Motor neuron (in vitro differentiated cells): ENCODE measurements at regions not wholly inside any gene's neighbourhood (a gene's known extent, or its start where the extent isn't known, plus 50 kb on each side); places are given as distances from the start of the nearest gene placed in this dataset.
A peak's percentile ranks its signal among the peaks of the same experiment; 100 is the strongest.
"Not testable (repeated sequence)": the region's sequence is repeated elsewhere in the genome, so short reads cannot be mapped to it uniquely, and the experiment has no call there.

Experiments used
- ATAC-seq, 8 experiments: fragments of 200-7000 bp; cut with Tn5 transposase; replicated peaks in 6 of 8; 2 replicates each; pipeline ENCODE4 v1.8.0; 2021; ENCODE audit warnings: mild to moderate bottlenecking in 8 of 8, moderate library complexity in 8 of 8
- H3K27ac ChIP-seq, 2 donors: fragments of 250-450 bp; sonication (Bioruptor Pico); 2 replicates each; pipeline ENCODE4 v1.9.0; 2021; ENCODE audit warnings: antibody characterized with exemption in 2 of 2, mild to moderate bottlenecking in 2 of 2, moderate library complexity in 1 of 2
- H3K4me1 ChIP-seq, 2 donors: fragments of 250-450 bp; sonication (Bioruptor Pico); replicated peaks in 1 of 2; 2 replicates each; pipeline ENCODE4 v1.6.1; 2021; ENCODE audit warnings: antibody characterized with exemption in 2 of 2, mild to moderate bottlenecking in 2 of 2, moderate library complexity in 1 of 2
- H3K4me3 ChIP-seq, 5 donors: fragments of 250-450 bp; sonication (Bioruptor Pico); 2 replicates each; pipeline ENCODE4 v1.9.0; 2021; ENCODE audit warnings: antibody characterized with exemption in 5 of 5, mild to moderate bottlenecking in 5 of 5, moderate library complexity in 4 of 5
- WGBS, 10 experiments: fragments of 450-650 bp; shearing (Covaris generic); methylation state at CpG; one replicate each; pipeline ENCODE4 v1.0.0; 2022; 5-methylcytosine and 5-hydroxymethylcytosine counted together
- in situ Hi-C, 9 experiments: fragments of 400-800 bp; cut with MboI; loops; one replicate each; pipeline ENCODE4 v1.15.0; 2021; ENCODE audit warnings: low sequenced_read_pairs in 9 of 9, low pct_unique_long_range_greater_than_20kb in 2 of 9; ENCODE audit not compliant: unreplicated experiment in 9 of 9

GRCh38 chr4:127007305-127007704 lies 625.5 kb upstream of the INTU start:
- WGBS, 10 experiments, result 46 to 100% (median 91%) methylated on average over 1 to 3 of the region's 3 CpGs; no CpG with 5 or more reads in 1 of the 10 experiments
- Histone ChIP-seq H3K4me1 (no peaks in the 10 kb centered on the region), H3K4me3 (no peak overlapping the region), H3K27ac (no peak overlapping the region)
- no peak for ATAC-seq
- in situ Hi-C loops, result no loop called here

DNA sequence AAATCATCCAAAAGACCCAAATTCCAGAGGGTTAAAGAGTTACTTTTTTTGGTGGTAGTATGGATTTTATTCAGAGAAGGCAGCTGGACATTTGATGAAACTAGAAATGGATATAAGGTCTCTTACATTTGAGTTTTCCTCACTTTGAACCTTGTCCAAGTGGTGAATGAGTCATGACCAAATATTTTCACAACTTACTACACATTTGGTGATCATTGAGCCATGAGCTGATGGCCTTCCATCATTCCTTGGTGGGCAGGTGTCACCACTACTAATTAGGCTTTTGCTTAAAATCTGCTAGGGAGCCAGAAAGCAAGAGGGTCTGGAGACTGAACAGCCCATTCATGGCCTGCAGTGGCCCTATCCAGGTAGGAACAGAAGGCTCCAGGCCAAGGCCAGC lies 620.2 kb upstream of the INTU start:
- in situ Hi-C loops, result no loop called here
- Histone ChIP-seq H3K27ac (no peak overlapping the region), H3K4me1 (peaks cover 0 to 4% of the 10 kb centered on the region in 2 donors), H3K4me3 (no peak overlapping the region)
- peak in 1 of 8 experiments; percentile 52 for ATAC-seq

DNA sequence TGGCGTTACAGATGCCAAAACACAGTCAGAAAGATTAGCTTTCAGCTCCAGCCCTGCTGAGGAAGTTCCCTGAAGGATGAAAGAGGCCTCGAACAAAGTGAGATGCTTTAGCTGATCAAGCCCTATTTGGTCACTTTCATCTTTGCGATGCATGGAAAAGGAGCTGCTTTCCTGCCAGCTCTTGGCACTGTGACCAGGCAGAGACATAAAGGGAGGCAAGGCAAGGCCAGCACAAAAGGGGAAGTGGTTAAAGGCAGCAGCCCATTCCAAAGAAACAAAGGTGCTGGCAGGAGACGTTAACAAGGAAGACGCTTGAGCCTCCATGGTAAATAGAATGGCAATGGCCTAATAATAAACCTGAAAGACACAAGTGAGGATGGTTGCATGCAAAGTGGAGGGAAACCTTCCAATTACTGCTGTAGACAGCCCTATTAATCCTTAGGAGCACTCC lies 617.1 kb upstream of the INTU start:
- H3K4me1 ChIP-seq, result peaks cover 0 to 4% of the 10 kb centered on the region in 2 donors
- H3K27ac ChIP-seq, result no peak overlapping the region
- in situ Hi-C loops, result no loop called here
- 17 to 92% (median 55%) methylated on average over 1 to 5 of the region's 5 CpGs; no CpG with 5 or more reads in 1 of the 10 experiments for WGBS, 10 experiments
- H3K4me3 ChIP-seq, result no peak overlapping the region
- peak in 3 of 8 experiments; percentile 29 to 71 (median 43) for ATAC-seq

DNA sequence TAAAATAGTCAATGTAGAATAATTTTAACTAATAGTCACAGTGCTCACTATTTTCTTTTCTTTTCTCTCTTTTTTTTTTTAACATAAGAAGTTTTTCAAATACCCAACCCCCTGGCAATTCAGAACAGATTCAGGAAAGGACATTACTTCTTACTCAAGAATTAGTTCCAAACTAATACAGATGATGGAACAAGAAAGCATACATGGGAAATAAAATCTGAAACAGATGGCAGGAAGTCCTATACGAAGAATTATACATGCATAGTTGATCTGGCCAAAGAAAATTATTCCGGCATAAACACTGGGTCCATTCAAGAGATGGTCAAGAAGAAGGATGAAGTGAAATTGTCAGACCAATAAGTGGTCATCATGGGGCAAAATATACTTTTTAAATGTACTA lies 614.4 kb upstream of the INTU start:
- WGBS, 10 experiments, result 25 to 100% (median 72%) methylated on average over 1 to 2 of the region's 2 CpGs; no CpG with 5 or more reads in 1 of the 10 experiments
- ATAC-seq, result no peak
- H3K4me3 ChIP-seq, result no peak overlapping the region
- H3K27ac ChIP-seq, result no peak overlapping the region
- in situ Hi-C loops, result no loop called here
- peaks cover 0 to 4% of the 10 kb centered on the region in 2 donors for H3K4me1 ChIP-seq

DNA sequence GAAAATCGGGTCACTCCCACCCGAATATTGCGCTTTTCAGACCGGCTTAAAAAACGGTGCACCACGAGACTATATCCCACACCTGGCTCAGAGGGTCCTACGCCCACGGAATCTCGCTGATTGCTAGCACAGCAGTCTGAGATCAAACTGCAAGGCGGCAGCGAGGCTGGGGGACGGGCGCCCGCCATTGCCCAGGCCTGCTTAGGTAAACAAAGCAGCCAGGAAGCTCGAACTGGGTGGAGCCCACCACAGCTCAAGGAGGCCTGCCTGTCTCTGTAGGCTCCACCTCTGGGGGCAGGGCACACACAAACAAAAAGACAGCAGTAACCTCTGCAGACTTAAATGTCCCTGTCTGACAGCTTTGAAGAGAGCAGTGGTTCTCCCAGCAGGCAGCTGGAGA lies 611.9 kb upstream of the INTU start:
- WGBS, 10 experiments, result no CpG with 5 or more reads among the region's 15 CpGs
- H3K4me3 ChIP-seq, in situ Hi-C loops, H3K27ac ChIP-seq, ATAC-seq, H3K4me1 ChIP-seq: not testable (repeated sequence)

- no peak overlapping the region for H3K4me3 ChIP-seq
- 50 to 100% (median 83%) methylated on average over 1 to 2 of the region's 3 CpGs; no CpG with 5 or more reads in 5 of the 10 experiments for WGBS, 10 experiments
- no peak overlapping the region for H3K27ac ChIP-seq
- in situ Hi-C loops, result no loop called here
- ATAC-seq, result no peak
- H3K4me1 ChIP-seq, result no peaks in the 10 kb centered on the region
Measured at GRCh38 chr4:127036296-127036695, 596.5 kb upstream of the INTU start.

DNA sequence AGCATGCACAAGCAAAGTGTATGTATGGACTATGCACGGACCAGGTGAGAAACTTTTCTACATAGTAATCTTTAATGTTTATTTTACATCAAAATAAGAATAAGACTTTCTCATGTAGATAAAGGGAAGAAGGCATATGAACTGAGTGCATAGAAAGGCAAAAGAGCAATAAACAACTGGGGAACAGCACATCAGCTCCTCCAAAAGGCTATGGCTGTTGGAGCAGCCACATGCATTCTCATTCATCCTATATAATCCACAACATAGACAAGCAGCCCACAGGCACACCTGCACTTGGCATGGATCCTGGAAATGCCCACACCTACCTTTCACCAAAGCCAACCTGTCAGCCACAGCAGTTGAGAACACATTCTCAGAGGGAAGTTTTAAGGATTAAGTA lies 586.9 kb upstream of the INTU start:
- Histone ChIP-seq H3K27ac (peak overlapping the region in 1 of 2 donors; percentile 64), H3K4me3 (no peak overlapping the region), H3K4me1 (peaks cover 12 to 38% of the 10 kb centered on the region in 2 donors)
- WGBS, 10 experiments, result 0 to 88% (median 21%) methylated on average over 1 of the region's 1 CpG; no CpG with 5 or more reads in 4 of the 10 experiments
- in situ Hi-C loops, result no loop called here
- peak in 6 of 8 experiments; percentile 6 to 48 (median 39) for ATAC-seq

DNA sequence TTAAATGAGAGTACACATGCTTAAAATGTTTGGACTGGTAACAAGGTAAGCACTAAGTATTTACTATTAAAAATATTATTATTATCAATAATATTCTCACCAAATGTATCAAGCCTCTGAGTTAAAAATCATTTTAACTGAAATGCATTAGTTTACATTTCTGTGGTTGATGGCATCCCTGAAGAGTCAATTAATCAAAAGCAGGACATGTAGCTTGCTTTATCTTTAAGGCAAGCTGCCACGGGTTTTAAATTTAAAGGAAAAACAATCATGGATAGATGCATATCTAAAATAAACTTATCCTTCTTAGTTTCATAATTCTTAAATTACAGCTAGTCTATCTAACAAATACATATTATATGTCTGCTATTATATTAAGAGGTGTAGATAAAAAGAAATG lies 584.8 kb upstream of the INTU start:
- H3K4me1 ChIP-seq, result peaks cover 12 to 38% of the 10 kb centered on the region in 2 donors
- no peak for ATAC-seq
- 0 to 100% (median 58%) methylated on average over 1 of the region's 1 CpG; no CpG with 5 or more reads in 4 of the 10 experiments for WGBS, 10 experiments
- in situ Hi-C loops, result no loop called here
- H3K4me3 ChIP-seq, result no peak overlapping the region
- H3K27ac ChIP-seq, result no peak overlapping the region

- Histone ChIP-seq H3K4me1 (peaks cover 12 to 38% of the 10 kb centered on the region in 2 donors), H3K4me3 (no peak overlapping the region), H3K27ac (no peak overlapping the region)
- in situ Hi-C loops, result no loop called here
- 0 to 100% (median 22%) methylated on average over 1 to 3 of the region's 3 CpGs; no CpG with 5 or more reads in 3 of the 10 experiments for WGBS, 10 experiments
- peak in 5 of 8 experiments; percentile 73 to 86 (median 83) for ATAC-seq
Measured at GRCh38 chr4:127048376-127049044, 584.2 kb upstream of the INTU start.

DNA sequence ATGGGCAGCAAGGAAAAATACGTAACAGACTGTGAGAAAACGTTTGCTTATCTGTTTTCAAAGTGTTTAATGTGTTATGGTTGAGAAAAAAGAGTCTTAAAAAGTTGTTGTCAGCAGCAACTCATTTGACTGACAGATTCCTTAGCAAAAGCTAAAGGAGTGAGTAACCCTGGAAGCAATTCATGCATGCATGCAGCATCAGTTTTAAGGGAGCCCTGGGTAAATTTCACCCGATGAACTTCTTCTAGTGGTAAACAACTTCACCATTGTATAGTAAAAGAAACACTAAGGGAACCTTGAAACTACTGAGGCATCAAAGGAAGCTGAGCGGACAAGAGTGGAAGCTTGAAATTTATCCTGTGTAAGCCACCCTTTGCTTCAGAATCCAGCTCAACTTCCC lies 583.2 kb upstream of the INTU start:
- in situ Hi-C loops, result no loop called here
- 0 to 68% (median 24%) methylated on average over 1 to 4 of the region's 4 CpGs for WGBS, 10 experiments
- Histone ChIP-seq H3K4me3 (no peak overlapping the region), H3K27ac (peak overlapping the region in 1 of 2 donors; percentile 57), H3K4me1 (peaks cover 12 to 38% of the 10 kb centered on the region in 2 donors)
- ATAC-seq, result peak in 5 of 8 experiments; percentile 7 to 72 (median 39)

- WGBS, 10 experiments, result 0 to 100% (median 89%) methylated on average over 1 of the region's 1 CpG; no CpG with 5 or more reads in 3 of the 10 experiments
- in situ Hi-C loops, result no loop called here
- Histone ChIP-seq H3K4me3 (no peak overlapping the region), H3K27ac (no peak overlapping the region), H3K4me1 (peaks cover 9 to 21% of the 10 kb centered on the region in 2 donors)
- ATAC-seq, result peak in 3 of 8 experiments; percentile 32 to 59 (median 51)
Measured at GRCh38 chr4:127052742-127053141, 580.0 kb upstream of the INTU start.

DNA sequence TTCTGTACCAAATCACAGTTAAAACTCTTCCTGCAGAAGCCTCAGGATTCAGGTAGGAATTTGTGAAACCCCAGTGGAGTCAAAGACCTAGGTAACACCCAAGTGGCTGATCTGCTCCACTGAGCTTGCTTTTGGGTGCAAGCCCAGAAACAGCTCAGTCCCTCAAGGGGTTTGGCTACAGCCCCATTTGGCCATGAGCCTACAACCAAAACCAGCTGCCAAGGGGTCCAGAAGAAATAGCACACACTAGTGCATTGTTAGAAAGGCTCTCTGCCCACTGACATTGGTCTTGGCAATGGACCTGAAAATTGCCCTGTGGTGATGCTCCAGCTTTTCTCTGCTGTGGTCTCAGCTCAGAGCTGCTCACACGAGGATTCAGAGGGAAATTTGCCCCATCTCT lies 577.4 kb upstream of the INTU start:
- in situ Hi-C loops, result no loop called here
- Histone ChIP-seq H3K4me1 (peaks cover 0 to under 1% of the 10 kb centered on the region in 2 donors), H3K27ac (no peak overlapping the region), H3K4me3 (no peak overlapping the region)
- WGBS, 10 experiments, result 50 to 100% methylated on average over 1 of the region's 1 CpG; no CpG with 5 or more reads in 8 of the 10 experiments
- ATAC-seq, result no peak

GRCh38 chr4:127069675-127070074 lies 563.1 kb upstream of the INTU start:
- in situ Hi-C loops, result no loop called here
- H3K27ac ChIP-seq, result no peak overlapping the region
- peak in 7 of 8 experiments; percentile 17 to 80 (median 30) for ATAC-seq
- H3K4me3 ChIP-seq, result no peak overlapping the region
- H3K4me1 ChIP-seq, result peaks cover 0 to 7% of the 10 kb centered on the region in 2 donors
- WGBS, 10 experiments, result 0 to 70% (median 32%) methylated on average over 1 of the region's 1 CpG; no CpG with 5 or more reads in 2 of the 10 experiments

DNA sequence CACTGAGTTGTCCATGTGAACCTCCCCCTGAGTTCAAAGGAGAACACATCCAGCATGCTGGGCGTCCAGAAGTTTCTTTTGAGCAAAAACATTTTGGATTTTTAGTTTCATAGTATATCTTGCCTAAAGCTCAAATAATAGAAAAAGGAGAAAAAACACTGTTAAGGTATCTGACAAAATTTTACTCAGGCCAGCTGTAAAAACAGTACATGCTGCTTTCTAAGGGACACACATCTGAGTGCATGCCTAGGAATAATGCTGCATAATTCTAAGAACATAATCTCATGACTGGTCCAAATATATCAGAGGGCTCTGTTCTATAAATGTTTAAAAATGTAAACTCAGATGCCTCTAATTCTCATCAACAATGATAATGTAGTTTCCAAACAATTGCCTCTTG lies 561.3 kb upstream of the INTU start:
- ATAC-seq, result peak in 1 of 8 experiments; percentile 20
- H3K4me3 ChIP-seq, result no peak overlapping the region
- H3K4me1 ChIP-seq, result peaks cover 0 to 7% of the 10 kb centered on the region in 2 donors
- WGBS, 10 experiments, result 57 to 100% (median 76%) methylated on average over 1 of the region's 1 CpG; no CpG with 5 or more reads in 4 of the 10 experiments
- in situ Hi-C loops, result no loop called here
- no peak overlapping the region for H3K27ac ChIP-seq
